Adrenal gland (tissue), 9 donors: ENCODE measurements at regions not wholly inside any gene's neighbourhood (a gene's known extent, or its start where the extent isn't known, plus 50 kb on each side); places are given as distances from the start of the nearest gene placed in this dataset.

Experiments used
- DNase-seq, 7 donors: peaks; one replicate each; pipeline ENCODE4 v3.0.0-alpha.2; 2019 to 2020
- H3K27ac ChIP-seq, 5 donors: fragments of 200-600 bp; sonication (generic) in 4 of 5; 1 replicate in 3 of 5; 2 replicates in 2 of 5; pipeline versions ENCODE4 v1.5.1 to v1.8.0; 2016 to 2020; ENCODE audit warnings: mild to moderate bottlenecking in 1 of 5
- H3K27me3 ChIP-seq: fragments of 200-600 bp; 2 replicates; pipeline ENCODE4 v1.8.0; 2021
- H3K36me3 ChIP-seq, 2 donors: fragments of 200-600 bp; replicated peaks in 1 of 2; 1 replicate in 1 of 2; 2 replicates in 1 of 2; pipeline versions ENCODE4 v1.5.1 to v1.8.0; 2018 to 2022
- H3K4me1 ChIP-seq, 2 donors: fragments of 200-600 bp; replicated peaks in 1 of 2; 1 replicate in 1 of 2; 2 replicates in 1 of 2; pipeline versions ENCODE4 v1.5.1 to v1.8.0; 2018 to 2021
- H3K4me3 ChIP-seq, 4 donors: fragments of 200-600 bp; sonication (generic) in 3 of 4; one replicate each; pipeline ENCODE4 v1.5.1; 2016 to 2018
- H3K9me3 ChIP-seq, 3 donors: fragments of 200-600 bp; sonication (generic) in 1 of 3; replicated peaks in 1 of 3; 1 replicate in 2 of 3; 2 replicates in 1 of 3; pipeline versions ENCODE4 v1.5.1 to v1.8.0; 2016 to 2021
- CTCF ChIP-seq, 6 experiments: fragments of 450-650 bp in 4 of 6; fragments of 200-600 bp in 2 of 6; sonication (generic) in 1 of 6; IDR thresholded peaks; 1 replicate in 5 of 6; 2 replicates in 1 of 6; pipeline versions ENCODE4 v1.5.1 to v1.8.0; 2016 to 2021; ENCODE audit warnings: antibody characterized with exemption in 6 of 6, mild to moderate bottlenecking in 2 of 6, moderate library complexity in 1 of 6
- POLR2A ChIP-seq, 2 donors: fragments of 450-650 bp; IDR thresholded peaks; one replicate each; pipeline ENCODE4 v1.6.1; 2017; ENCODE audit warnings: antibody characterized with exemption in 2 of 2, mild to moderate bottlenecking in 2 of 2, moderate library complexity in 1 of 2
- WGBS, 4 donors: extraction: QIAGEN DNeasy Blood & Tissue Kit in 2 of 4; methylation state at CpG; one replicate each; pipeline versions ENCODE4 v1.1.5 to v1.1.7; 2013 to 2017; 5-methylcytosine and 5-hydroxymethylcytosine counted together
- intact Hi-C, 2 donors: fragments of 100-400 bp; cut with DNase I; formaldehyde crosslinking; loops; one replicate each; pipeline versions ENCODE4 v1.14.1 to v1.15.0; 2022 to 2023
- donor health status: healthy with polysubstance abuse.
- donor health status: Bipolar disorder and iron deficiency.
- donor health status: DM: yes; HTN: yes; CAD: no.
- donor health status: DM: no; HTN: no; CAD: no.
- donor health status: DM: no; HTN: no; CAD: no.

- Histone ChIP-seq H3K4me1 (no peaks in the 10 kb centered on the region), H3K4me3 (no peak overlapping the region), H3K36me3 (no peaks in the 10 kb centered on the region), H3K27ac (no peak overlapping the region), H3K27me3 (no peaks in the 10 kb centered on the region), H3K9me3 (no peaks in the 10 kb centered on the region)
- WGBS, 4 donors, result 77 to 85% (median 80%) methylated on average over 6 of the region's 6 CpGs
- intact Hi-C loops, result no loop called here
- TF ChIP-seq CTCF (IDR thresholded peaks at IDR 0.05), result no peak
- DNase-seq, result no peak
Observed at GRCh38 chr6:54718541-54719023, 128.0 kb upstream of the FAM83B start.

- no peak overlapping the region for H3K27ac ChIP-seq
- intact Hi-C loops, result no loop called here
Observed at GRCh38 chr6:54719131-54719530, 127.4 kb upstream of the FAM83B start.

GRCh38 chr6:54719633-54720032 lies 126.9 kb upstream of the FAM83B start:
- TF ChIP-seq POLR2A (IDR thresholded peaks at IDR 0.05) (no peak), CTCF (IDR thresholded peaks at IDR 0.05) (no peak)
- Histone ChIP-seq H3K27ac (no peak overlapping the region), H3K9me3 (no peaks in the 10 kb centered on the region), H3K4me1 (no peaks in the 10 kb centered on the region), H3K36me3 (no peaks in the 10 kb centered on the region), H3K4me3 (no peak overlapping the region), H3K27me3 (no peaks in the 10 kb centered on the region)
- 0% methylated on average over 1 of the region's 1 CpG for WGBS, 4 donors
- intact Hi-C loops, result no loop called here
- no peak for DNase-seq

More at GRCh38 chr6:54719131-54719530, 127.4 kb upstream of the FAM83B start:
- Histone ChIP-seq H3K27me3 (no peaks in the 10 kb centered on the region), H3K36me3 (no peaks in the 10 kb centered on the region), H3K4me1 (no peaks in the 10 kb centered on the region), H3K9me3 (no peaks in the 10 kb centered on the region), H3K4me3 (no peak overlapping the region)
- DNase-seq, result no peak
- TF ChIP-seq CTCF (IDR thresholded peaks at IDR 0.05), result no peak
- TF ChIP-seq POLR2A (IDR thresholded peaks at IDR 0.05), result no peak

- Histone ChIP-seq H3K27ac (no peak overlapping the region), H3K4me1 (no peaks in the 10 kb centered on the region), H3K9me3 (no peaks in the 10 kb centered on the region), H3K4me3 (no peak overlapping the region), H3K36me3 (no peaks in the 10 kb centered on the region), H3K27me3 (no peaks in the 10 kb centered on the region)
- no peak for DNase-seq
- 72 to 82% (median 73%) methylated on average over 3 of the region's 3 CpGs for WGBS, 4 donors
- TF ChIP-seq CTCF (IDR thresholded peaks at IDR 0.05) (no peak), POLR2A (IDR thresholded peaks at IDR 0.05) (no peak)
- intact Hi-C loops, result no loop called here
Observed at GRCh38 chr6:54722328-54722727, 124.2 kb upstream of the FAM83B start.
